GM12873 (cell line): ENCODE measurements at regions not wholly inside any gene's neighbourhood (a gene's known extent, or its start where the extent isn't known, plus 50 kb on each side); places are given as distances from the start of the nearest gene placed in this dataset.

Experiments
- TF ChIP-seq, protein P1 (sequence below): IDR thresholded peaks from 2 replicates; pipeline ENCODE4 v1.5.1; 2012; ENCODE audit warnings: low read depth, mild to moderate bottlenecking, moderate library complexity, low read length, control low read depth; ENCODE audit not compliant: insufficient read depth; ENCODE audit errors: missing control alignments

DNA sequence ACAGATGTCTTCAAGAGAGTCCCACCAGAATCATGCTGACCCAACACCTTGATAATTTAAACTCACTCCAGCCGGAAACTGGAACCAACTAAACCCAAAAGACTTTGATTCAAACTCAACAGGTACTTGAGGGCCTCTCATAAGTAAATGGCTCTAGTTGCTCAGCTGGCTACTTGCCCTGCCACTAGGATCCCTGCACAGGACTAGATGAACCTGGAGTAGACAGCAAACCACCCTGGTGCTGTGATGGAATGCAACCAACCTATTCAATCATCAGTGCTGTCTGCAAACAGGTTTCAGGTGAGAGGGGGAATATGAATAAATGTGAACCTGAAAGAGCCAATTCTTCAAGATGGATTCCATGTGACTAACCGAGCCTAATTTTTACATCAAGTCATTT, 216.3 kb downstream of the KATNAL1 start:
- TF ChIP-seq, protein P1, sequence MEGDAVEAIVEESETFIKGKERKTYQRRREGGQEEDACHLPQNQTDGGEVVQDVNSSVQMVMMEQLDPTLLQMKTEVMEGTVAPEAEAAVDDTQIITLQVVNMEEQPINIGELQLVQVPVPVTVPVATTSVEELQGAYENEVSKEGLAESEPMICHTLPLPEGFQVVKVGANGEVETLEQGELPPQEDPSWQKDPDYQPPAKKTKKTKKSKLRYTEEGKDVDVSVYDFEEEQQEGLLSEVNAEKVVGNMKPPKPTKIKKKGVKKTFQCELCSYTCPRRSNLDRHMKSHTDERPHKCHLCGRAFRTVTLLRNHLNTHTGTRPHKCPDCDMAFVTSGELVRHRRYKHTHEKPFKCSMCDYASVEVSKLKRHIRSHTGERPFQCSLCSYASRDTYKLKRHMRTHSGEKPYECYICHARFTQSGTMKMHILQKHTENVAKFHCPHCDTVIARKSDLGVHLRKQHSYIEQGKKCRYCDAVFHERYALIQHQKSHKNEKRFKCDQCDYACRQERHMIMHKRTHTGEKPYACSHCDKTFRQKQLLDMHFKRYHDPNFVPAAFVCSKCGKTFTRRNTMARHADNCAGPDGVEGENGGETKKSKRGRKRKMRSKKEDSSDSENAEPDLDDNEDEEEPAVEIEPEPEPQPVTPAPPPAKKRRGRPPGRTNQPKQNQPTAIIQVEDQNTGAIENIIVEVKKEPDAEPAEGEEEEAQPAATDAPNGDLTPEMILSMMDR, result no peak

DNA sequence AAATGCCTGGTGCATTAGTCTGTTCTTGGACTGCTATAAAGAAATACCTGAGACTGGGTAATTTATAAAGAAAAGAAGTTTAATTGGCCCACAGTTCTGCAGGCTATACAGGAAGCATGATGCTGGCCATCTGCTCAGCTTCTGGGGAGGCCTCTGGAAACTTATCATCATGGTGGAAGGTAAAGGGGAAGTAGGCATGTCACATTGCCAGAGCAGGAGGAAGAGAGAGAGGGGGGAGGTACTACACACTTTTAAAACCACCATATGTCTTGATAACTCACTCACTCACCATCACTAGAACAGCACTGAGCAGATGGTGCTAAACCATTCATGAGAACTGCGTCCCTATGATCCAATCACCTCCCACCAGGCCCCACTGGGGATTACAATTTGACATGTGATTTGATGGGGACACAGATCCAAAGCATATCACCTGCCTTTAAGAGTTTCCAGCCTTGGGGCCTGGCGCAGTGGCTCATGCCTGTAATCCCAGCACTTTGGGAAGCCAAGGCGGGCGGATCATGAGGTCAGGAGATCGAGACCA, 219.0 kb downstream of the KATNAL1 start:
- TF ChIP-seq, protein P1, result no peak

DNA sequence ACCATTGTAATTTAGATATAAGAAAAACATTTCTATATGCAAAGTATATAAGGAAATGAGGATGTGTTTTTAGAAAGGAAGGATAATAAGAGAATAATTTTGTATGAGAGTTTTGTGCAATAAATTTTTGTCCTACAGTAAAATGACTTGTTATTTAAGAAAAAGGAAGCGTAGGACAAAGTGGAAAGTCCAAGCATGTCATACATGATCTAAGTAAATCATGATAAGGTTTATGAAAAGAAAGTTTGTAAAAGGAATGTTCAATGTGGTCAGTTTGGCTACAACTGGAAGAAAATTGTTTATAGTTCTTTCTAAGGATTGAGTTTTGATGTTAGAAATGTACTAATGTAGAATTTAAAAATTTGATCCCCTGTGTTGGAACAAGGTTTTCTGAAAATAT, 222.3 kb downstream of the KATNAL1 start:
- TF ChIP-seq, protein P1, result no peak

DNA sequence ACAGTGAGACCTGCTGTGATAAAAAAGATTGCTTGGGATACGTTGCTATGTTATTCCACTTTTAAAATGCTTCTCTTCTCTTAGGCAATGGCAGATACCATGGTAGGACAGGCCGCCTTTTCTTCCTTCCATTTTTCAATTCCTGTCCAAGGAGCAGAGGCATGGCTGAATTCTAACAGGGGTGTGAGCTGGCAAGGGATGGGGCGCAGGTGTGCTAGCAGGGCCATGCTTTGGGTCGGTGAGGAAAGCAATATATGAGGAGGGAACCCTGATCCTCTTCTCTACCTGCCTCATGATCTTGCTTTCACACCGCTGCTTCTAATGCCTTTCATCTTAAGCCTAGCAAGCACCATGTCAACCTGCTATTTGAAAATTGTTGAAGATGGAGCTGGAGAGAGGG, 225.0 kb downstream of the KATNAL1 start:
- TF ChIP-seq, protein P1, result no peak

DNA sequence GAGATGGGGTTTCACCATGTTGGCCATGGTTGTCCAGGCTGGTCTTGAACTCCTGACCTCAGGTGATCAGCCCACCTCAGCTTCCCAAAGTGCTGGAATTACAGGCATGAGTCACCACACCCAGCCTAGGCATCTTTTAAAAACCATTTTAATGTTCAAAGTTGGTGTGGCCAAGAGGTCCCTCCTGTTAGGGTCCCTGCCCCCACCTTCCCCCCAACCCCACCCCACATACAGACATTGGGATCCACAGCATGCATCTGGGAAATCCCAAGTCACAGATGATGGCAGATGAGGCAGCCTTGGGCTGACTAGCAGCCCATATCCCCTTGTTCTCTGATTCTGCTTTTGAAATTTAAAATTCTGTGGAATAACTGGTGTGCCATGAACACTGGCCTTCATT, 226.0 kb downstream of the KATNAL1 start:
- TF ChIP-seq, protein P1, result no peak

DNA sequence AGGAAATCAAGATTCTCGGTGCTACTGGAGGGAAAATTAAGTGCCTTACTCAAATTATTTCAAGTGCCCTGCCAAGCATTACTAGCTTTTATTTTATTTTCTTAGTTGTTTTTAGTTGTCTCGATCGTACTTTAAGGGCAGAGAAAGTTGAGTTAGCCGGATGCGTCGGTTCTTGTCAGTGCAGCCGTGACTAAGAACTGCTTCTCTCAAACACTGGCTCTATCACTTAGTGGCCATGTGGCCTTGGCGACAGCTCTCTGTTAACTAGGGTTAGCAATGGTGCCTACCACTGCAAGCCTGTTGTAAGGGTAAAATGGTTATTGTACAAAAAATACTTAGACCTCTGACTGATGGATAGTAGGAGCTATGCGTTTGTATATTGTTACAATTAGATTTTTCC, 227.8 kb downstream of the KATNAL1 start:
- TF ChIP-seq, protein P1, result no peak

DNA sequence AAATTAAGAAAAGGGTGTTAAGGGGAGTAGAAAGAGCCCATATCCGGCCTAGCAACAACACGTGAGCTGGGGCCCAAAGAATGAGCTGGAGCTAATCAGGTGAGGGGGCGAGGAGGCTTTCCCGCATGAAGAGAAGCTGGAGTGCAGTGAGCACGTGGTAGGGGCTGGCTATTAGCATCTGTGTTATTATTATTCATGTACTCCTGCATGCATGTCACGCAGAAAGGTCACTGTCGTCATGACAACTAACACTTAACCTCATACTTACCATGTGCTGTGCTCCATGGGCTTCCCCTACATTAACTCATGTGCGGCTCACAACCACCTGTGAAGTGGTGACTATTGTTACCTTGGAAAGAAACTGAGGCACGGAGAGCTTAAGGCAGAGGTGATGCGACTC, 227.6 kb upstream of the UBL3 start:
- TF ChIP-seq, protein P1, result no peak

DNA sequence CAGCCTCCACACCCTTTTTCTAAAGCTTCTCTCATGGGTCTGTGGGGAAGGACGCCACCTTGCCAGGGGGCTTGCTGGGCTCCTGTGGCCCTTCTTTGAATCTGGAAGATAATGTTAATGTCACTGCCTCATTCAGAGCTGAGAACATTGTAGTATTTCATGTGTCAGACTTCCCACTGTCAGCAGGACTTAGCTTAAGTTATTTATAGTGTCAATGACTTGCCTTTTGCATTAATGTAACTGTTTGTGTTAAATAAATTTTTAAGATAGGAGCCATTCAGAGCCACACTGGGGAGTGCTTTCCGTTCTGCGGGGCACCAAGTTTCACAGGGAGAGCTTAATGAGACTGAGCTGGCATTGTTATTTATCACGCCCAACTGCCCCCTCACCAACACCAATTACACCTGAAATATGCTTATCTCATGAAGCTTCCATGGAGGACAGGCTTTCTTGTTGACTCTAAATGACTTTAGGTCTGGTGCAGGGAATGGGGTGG, 226.9 kb upstream of the UBL3 start:
- TF ChIP-seq, protein P1, result no peak
